Mesothelial cell of epicardium (in vitro differentiated cells): ENCODE measurements at regions not wholly inside any gene's neighbourhood (a gene's known extent, or its start where the extent isn't known, plus 50 kb on each side); places are given as distances from the start of the nearest gene placed in this dataset.
A peak's percentile ranks its signal among the peaks of the same experiment; 100 is the strongest.
"Not testable (repeated sequence)": the region's sequence is repeated elsewhere in the genome, so short reads cannot be mapped to it uniquely, and the experiment has no call there.

Source experiments
- DNase-seq, 2 experiments: peaks; one replicate each; pipeline ENCODE4 v3.0.0; 2021; ENCODE audit warnings: low spot score in 2 of 2; ENCODE audit not compliant: unreplicated experiment in 2 of 2
- H3K27ac Mint-ChIP-seq: 2 replicates; pipeline ENCODE4 v1.8.0; 2021; ENCODE audit warnings: mixed read lengths
- H3K27me3 Mint-ChIP-seq: 2 replicates; pipeline ENCODE4 v1.8.0; 2021; ENCODE audit warnings: low read depth, mixed read lengths
- H3K36me3 Mint-ChIP-seq: 2 replicates; pipeline ENCODE4 v1.8.0; 2021; ENCODE audit warnings: mixed read lengths
- H3K4me1 Mint-ChIP-seq: 2 replicates; pipeline ENCODE4 v1.8.0; 2021; ENCODE audit warnings: mixed read lengths
- H3K4me3 Mint-ChIP-seq: 2 replicates; pipeline ENCODE4 v1.8.0; 2021; ENCODE audit warnings: mild to moderate bottlenecking, moderate library complexity, mixed read lengths
- H3K9me3 Mint-ChIP-seq: 2 replicates; pipeline ENCODE4 v1.8.0; 2021; ENCODE audit warnings: mixed read lengths
- TF ChIP-seq, protein P1 (sequence below): fragments of 200-600 bp; sonication (generic); IDR thresholded peaks from one replicate; pipeline ENCODE4 v1.5.0; 2021; ENCODE audit warnings: antibody characterized with exemption; ENCODE audit not compliant: unreplicated experiment

DNA sequence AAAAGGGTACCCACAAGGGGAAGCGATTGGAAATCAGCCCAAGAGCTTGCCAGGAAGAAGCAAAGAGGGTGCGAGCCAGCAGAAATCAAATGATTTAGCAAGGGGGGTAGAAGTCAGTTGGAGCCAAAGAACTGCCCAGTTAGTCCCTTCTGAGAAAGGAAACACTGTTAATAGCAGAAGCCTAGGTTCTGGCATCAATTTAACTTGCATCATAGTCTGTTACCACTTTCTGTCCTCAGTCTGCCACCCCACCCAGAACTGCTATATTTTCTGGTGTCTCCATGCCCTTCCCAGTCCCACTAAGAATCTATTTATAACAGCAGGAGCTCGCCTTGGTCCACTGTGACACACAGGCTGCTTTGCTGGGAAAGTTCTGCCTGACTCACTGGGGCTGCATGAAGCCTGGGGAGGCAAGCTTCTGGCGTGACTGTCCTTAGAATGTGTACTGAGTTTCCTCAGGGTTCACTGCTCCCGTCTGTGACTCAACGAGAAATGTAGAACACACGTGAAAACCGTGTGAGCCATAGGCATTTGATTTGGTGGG lies 157.8 kb upstream of the TTC29 start:
- no peak for DNase-seq
- H3K36me3 Mint-ChIP-seq, result no peaks in the 10 kb centered on the region
- H3K4me1 Mint-ChIP-seq, result peaks cover 4% of the 10 kb centered on the region
- no peak overlapping the region for H3K4me3 Mint-ChIP-seq
- peaks cover 15% of the 10 kb centered on the region for H3K9me3 Mint-ChIP-seq
- H3K27me3 Mint-ChIP-seq, result no peaks in the 10 kb centered on the region
- TF ChIP-seq, protein P1, sequence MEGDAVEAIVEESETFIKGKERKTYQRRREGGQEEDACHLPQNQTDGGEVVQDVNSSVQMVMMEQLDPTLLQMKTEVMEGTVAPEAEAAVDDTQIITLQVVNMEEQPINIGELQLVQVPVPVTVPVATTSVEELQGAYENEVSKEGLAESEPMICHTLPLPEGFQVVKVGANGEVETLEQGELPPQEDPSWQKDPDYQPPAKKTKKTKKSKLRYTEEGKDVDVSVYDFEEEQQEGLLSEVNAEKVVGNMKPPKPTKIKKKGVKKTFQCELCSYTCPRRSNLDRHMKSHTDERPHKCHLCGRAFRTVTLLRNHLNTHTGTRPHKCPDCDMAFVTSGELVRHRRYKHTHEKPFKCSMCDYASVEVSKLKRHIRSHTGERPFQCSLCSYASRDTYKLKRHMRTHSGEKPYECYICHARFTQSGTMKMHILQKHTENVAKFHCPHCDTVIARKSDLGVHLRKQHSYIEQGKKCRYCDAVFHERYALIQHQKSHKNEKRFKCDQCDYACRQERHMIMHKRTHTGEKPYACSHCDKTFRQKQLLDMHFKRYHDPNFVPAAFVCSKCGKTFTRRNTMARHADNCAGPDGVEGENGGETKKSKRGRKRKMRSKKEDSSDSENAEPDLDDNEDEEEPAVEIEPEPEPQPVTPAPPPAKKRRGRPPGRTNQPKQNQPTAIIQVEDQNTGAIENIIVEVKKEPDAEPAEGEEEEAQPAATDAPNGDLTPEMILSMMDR, result no peak
- H3K27ac Mint-ChIP-seq, result no peak overlapping the region

DNA sequence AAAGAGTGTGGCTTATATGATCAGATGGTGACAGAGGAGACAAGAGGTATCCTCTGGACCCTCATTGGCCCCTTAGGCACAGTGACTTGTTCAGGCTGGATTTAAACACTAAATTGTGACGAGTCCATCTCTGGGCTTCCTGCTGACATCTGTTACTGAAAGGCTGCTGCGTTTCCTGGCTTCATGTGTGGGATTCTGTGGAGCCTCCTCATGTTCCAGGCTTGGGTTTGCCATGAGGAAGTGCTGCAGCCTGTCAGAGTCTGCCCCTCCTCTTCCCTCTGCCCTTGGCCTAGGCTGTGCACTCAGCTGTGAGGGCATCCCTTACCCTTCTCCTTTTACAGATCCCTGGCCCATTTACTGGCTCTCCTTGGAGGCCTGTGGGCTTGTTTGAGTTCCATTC lies 159.1 kb upstream of the TTC29 start:
- H3K4me3 Mint-ChIP-seq, result no peak overlapping the region
- H3K27ac Mint-ChIP-seq, result no peak overlapping the region
- no peaks in the 10 kb centered on the region for H3K36me3 Mint-ChIP-seq
- TF ChIP-seq, protein P1, result no peak
- peaks cover 4% of the 10 kb centered on the region for H3K4me1 Mint-ChIP-seq
- peaks cover 15% of the 10 kb centered on the region for H3K9me3 Mint-ChIP-seq
- H3K27me3 Mint-ChIP-seq, result no peaks in the 10 kb centered on the region
- DNase-seq, result no peak

DNA sequence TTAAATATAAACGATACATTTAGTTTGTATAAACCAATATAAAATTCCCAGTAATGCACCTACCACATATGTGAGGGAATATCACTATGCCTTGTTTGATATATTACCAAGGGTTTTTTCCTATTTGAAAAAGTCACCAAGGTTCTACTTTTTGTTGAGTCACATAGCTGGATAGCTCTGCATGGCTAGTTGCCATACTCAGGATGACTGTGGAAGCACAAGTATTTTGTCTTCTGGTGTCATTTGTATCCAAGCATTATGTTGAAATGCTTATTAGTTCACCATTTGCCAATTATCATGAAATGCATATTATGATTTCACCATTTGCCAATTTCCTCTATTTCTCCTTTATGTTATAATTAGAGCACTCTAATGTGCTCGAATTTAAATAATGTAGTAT lies 162.7 kb upstream of the TTC29 start:
- TF ChIP-seq, protein P1, result no peak
- no peak overlapping the region for H3K4me3 Mint-ChIP-seq
- H3K27ac Mint-ChIP-seq, result no peak overlapping the region
- H3K4me1 Mint-ChIP-seq, result peaks cover 4% of the 10 kb centered on the region
- H3K27me3 Mint-ChIP-seq, result no peaks in the 10 kb centered on the region
- peaks cover 7% of the 10 kb centered on the region for H3K36me3 Mint-ChIP-seq
- peaks cover 22% of the 10 kb centered on the region for H3K9me3 Mint-ChIP-seq
- DNase-seq, result no peak

DNA sequence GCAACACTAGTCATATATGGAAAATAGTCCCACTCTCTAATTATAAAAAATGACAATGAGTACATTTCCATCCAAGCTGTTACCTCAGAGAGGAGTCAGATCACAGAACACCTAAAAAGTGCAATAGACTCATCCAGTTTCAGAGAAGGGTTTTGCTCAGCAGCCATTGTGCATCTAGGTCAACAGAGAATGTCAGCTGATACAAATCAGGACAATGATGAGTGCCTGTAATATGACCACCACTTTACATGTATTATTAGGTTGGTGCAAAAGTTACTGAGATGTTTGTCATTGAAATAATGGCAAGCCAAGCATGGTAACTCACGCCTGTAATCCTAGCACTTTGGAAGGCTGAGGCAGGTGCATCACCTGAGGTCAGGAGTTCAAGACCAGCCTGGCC lies 164.1 kb upstream of the TTC29 start:
- no peak for DNase-seq
- peaks cover 16% of the 10 kb centered on the region for H3K36me3 Mint-ChIP-seq
- TF ChIP-seq, protein P1, result no peak
- peaks cover 34% of the 10 kb centered on the region for H3K9me3 Mint-ChIP-seq
- no peak overlapping the region for H3K27ac Mint-ChIP-seq
- H3K4me3 Mint-ChIP-seq, result no peak overlapping the region
- peaks cover 4% of the 10 kb centered on the region for H3K4me1 Mint-ChIP-seq
- no peaks in the 10 kb centered on the region for H3K27me3 Mint-ChIP-seq

DNA sequence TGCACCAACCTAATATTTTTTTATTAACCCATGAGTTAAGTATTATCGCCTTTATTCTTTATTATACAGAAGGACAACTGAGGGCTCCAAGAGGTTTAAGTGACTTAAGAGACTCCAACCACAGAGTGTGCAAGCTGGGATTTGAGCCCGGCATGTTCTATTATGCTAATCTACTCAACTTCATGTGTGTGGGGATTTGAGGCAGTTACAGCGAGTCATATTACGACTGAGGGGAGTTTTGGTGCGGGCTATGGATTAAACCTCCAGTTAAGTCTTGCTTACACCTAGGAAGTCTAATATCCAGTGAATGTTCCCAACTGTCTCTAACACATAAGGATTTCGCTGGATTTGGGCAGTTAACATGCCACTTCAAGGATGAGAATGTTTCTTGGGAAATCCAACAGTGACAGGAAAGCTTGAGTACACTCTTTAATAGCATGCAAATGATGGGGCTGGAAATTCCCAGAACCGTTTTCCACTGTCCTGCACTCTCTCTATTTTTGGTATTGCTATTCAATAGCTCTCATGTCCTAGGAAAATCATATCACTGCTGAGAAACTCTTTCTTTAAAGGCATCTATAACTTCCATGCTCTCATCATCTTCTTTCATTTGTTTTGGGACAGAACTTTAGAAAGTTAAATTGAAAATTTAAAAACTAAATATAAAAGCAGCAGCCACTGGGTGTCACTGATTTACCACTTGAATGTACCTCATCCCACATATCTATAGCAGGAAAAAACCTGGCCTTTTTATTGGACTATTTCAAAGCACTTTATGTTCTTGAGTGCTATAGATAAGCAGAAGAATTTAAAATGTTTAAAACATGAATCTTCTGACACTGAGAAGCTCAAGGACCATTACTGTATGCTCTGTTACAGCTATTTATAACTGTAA lies 165.1 kb upstream of the TTC29 start:
- H3K27me3 Mint-ChIP-seq, result no peaks in the 10 kb centered on the region
- H3K36me3 Mint-ChIP-seq, result peaks cover 19% of the 10 kb centered on the region
- H3K9me3 Mint-ChIP-seq, result peaks cover 33% of the 10 kb centered on the region
- H3K27ac Mint-ChIP-seq, result peak overlapping the region; percentile 42
- no peak overlapping the region for H3K4me3 Mint-ChIP-seq
- DNase-seq, result no peak
- TF ChIP-seq, protein P1, result peak; percentile 25
- H3K4me1 Mint-ChIP-seq, result peaks cover 4% of the 10 kb centered on the region

DNA sequence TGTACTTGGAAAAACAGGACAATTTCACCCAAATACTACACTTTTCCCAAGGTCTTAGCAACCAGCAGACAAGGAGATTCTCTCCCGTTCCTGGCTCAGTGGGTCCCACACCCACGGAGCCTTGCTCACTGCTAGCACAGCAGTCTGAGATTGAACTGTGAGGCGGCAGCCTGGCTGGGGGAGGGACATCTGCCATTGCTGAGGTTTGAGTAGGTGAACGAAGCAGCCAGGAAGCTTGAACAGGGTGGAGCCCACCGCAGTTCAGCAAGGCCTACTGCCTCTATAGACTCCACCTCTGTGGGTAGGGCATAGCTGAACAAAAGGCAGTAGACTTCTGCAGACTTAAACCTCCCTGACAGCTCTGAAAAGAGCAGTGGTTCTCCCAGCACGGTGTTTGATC lies 166.5 kb upstream of the TTC29 start:
- peaks cover 19% of the 10 kb centered on the region for H3K9me3 Mint-ChIP-seq
- not testable (repeated sequence) for H3K27ac Mint-ChIP-seq, H3K4me1 Mint-ChIP-seq

More for the DNA sequence above, 166.5 kb upstream of the TTC29 start:
- not testable (repeated sequence) for H3K4me3 Mint-ChIP-seq, H3K27me3 Mint-ChIP-seq, DNase-seq
- peaks cover 19% of the 10 kb centered on the region for H3K36me3 Mint-ChIP-seq
